ENCODE measurements at regions not wholly inside any gene's neighbourhood (a gene's known extent, or its start where the extent isn't known, plus 50 kb on each side); places are given as distances from the start of the nearest gene placed in this dataset.

DNA sequence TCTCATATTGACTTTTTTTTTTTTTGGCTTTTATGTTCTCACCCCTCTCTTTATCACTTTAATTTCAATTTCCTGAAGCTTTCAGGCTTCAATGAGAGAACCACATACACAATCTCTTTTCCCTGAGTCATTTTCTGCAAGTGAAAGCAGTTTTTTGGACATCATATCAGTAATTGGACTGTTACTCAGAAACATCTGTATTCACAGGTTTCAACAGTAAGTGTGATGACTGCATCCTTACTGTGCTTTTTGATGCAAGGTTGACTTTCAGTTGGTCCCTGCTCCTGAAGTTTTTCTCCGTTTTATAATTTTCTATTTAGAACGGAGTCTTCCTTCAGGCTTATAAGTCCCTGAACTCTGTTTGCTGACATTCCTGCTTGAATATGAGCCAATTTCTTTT, 70.5 kb upstream of the CCBE1 start:
- H3K4me3 ChIP-seq (ENCODE audit: low read depth, low read length), result no peak overlapping the region
- TF ChIP-seq, protein P1, sequence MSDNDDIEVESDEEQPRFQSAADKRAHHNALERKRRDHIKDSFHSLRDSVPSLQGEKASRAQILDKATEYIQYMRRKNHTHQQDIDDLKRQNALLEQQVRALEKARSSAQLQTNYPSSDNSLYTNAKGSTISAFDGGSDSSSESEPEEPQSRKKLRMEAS (IDR thresholded peaks at IDR 0.05; ENCODE audit: low read depth, low read length), result no peak
- TF ChIP-seq MYC (IDR thresholded peaks at IDR 0.05; ENCODE audit: low read depth, low read length) (no peak), POLR2A (IDR thresholded peaks at IDR 0.05; ENCODE audit: extremely low read depth, insufficient read length) (no peak)
- TF ChIP-seq, protein P2, sequence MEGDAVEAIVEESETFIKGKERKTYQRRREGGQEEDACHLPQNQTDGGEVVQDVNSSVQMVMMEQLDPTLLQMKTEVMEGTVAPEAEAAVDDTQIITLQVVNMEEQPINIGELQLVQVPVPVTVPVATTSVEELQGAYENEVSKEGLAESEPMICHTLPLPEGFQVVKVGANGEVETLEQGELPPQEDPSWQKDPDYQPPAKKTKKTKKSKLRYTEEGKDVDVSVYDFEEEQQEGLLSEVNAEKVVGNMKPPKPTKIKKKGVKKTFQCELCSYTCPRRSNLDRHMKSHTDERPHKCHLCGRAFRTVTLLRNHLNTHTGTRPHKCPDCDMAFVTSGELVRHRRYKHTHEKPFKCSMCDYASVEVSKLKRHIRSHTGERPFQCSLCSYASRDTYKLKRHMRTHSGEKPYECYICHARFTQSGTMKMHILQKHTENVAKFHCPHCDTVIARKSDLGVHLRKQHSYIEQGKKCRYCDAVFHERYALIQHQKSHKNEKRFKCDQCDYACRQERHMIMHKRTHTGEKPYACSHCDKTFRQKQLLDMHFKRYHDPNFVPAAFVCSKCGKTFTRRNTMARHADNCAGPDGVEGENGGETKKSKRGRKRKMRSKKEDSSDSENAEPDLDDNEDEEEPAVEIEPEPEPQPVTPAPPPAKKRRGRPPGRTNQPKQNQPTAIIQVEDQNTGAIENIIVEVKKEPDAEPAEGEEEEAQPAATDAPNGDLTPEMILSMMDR (IDR thresholded peaks at IDR 0.05; ENCODE audit: low read depth, low read length), result no peak
- DNase-seq (ENCODE audit: low read depth), result no peak

DNA sequence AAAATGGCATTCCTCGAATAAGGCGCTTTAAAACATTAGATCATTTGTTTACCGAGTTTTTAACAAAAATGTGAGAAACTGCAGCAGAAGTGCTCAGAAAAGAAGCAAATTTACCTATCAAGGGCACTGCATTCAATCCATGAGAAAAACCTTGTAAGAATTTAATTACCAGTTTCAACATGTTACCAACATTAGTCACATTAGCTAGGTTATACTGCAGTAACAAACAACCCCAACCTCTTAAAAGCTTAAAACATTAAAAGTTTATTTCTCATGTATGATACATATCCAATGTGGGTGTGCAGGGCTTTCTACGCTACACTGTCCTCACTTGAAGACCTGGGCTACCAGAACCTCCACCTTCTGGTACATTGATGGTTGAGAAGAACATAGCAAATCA, 68.1 kb upstream of the CCBE1 start:
- DNase-seq (ENCODE audit: low read depth), result no peak
- TF ChIP-seq, protein P2 (IDR thresholded peaks at IDR 0.05; ENCODE audit: low read depth, low read length), result no peak
- TF ChIP-seq POLR2A (IDR thresholded peaks at IDR 0.05; ENCODE audit: extremely low read depth, insufficient read length), result no peak
- TF ChIP-seq MYC (IDR thresholded peaks at IDR 0.05; ENCODE audit: low read depth, low read length), result no peak
- TF ChIP-seq, protein P1 (IDR thresholded peaks at IDR 0.05; ENCODE audit: low read depth, low read length), result no peak
- no peak overlapping the region for H3K4me3 ChIP-seq (ENCODE audit: low read depth, low read length)

DNA sequence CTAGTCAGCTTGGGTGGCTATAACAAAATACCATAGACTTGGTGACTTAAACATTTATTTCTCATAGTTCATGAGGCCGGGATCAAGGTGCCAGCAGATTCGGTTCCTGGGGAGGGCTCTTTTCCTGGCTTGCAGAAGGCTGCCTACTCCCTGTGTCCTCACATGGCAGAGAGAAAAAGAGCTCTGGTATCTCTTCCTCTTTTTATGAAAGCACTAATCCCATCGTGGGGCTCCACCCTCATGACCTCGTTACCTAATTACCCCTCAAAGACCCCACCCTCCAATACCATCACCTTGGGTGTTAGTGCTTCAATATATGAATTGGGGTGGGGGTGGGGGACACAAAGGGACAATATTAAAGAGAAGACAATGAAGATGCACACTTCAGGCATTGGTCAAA, 67.1 kb upstream of the CCBE1 start:
- DNase-seq (ENCODE audit: low read depth), result no peak
- TF ChIP-seq POLR2A (IDR thresholded peaks at IDR 0.05; ENCODE audit: extremely low read depth, insufficient read length), result no peak
- TF ChIP-seq, protein P2 (IDR thresholded peaks at IDR 0.05; ENCODE audit: low read depth, low read length), result no peak
- no peak for TF ChIP-seq MYC (IDR thresholded peaks at IDR 0.05; ENCODE audit: low read depth, low read length)
- TF ChIP-seq, protein P1 (IDR thresholded peaks at IDR 0.05; ENCODE audit: low read depth, low read length), result no peak
- H3K4me3 ChIP-seq (ENCODE audit: low read depth, low read length), result no peak overlapping the region

DNA sequence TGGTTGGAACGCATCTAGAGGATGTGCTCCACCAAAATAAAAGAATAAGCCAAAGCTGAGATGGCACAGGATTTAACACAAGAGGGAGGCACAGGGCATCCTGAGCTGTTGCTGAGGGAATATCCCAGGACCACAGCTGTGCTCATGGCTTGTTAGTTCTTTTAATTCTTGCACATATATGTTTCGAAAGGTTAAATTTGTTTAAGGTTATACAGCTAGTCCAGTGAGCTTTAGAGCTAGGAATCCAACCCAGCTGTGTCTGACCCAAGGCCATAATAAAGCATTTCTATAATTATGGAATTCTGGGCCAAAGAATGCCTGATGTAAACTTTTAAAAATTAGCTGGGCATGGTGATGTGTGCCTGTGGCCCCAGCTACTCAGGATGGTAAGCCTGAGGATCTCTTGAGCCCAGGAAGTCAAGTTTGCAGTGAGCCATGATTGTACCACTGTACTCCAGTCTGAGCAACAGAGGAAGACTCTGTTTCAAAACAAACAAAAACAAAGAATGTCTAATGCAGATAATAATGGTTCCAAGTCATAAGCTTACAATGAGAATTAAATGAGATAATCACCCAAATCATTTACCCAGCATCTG, 66.4 kb upstream of the CCBE1 start:
- H3K4me3 ChIP-seq (ENCODE audit: low read depth, low read length), result no peak overlapping the region
- TF ChIP-seq, protein P1 (IDR thresholded peaks at IDR 0.05; ENCODE audit: low read depth, low read length), result no peak
- TF ChIP-seq, protein P2 (IDR thresholded peaks at IDR 0.05; ENCODE audit: low read depth, low read length), result no peak
- TF ChIP-seq POLR2A (IDR thresholded peaks at IDR 0.05; ENCODE audit: extremely low read depth, insufficient read length), result no peak
- no peak for TF ChIP-seq MYC (IDR thresholded peaks at IDR 0.05; ENCODE audit: low read depth, low read length)
- DNase-seq (ENCODE audit: low read depth), result no peak

DNA sequence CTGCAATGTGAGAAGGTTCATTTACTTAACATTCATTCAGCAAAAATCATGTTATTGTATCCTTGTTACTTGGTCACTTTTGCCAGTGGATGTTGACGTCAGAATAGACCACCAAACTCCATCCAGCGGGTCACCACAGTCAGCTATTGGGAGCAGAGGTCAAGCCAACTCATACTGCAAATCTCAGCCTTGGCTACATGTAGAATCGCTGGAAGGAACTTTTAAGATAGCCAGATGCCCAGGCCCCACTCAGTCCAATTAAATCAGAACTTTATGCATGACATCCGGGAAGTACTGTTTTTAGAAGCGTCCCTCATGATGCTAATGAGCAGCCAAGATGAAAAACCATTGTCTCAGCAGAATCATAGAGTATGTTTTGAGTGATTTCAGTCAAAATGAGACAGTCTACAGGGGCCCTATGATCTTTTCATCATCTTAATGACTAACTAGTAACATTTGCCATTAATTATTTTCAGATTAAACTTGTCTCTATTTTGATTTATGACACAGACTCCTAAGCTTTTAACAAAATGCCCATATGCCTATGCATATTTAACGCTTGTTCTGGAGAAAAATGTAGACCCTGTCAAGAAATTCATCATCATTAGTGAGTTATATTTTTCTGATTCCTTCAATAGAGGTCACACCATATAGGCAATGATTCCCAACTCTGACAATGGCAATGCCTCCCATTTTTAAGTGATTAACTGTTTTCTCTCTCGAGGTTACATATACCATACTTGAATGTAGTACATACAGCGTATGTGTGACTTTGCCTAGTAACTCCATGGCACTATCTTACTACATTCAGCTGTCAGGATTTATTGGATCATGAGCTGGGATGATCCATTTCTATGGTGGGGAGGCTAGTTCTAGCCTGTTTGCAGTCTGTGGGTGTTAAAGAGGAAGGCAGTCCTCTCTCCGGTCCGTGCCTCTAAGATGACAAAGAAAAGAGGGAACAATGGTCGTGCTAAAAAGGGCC, 63.7 kb upstream of the CCBE1 start:
- TF ChIP-seq, protein P2 (IDR thresholded peaks at IDR 0.05; ENCODE audit: low read depth, low read length), result no peak
- TF ChIP-seq MYC (IDR thresholded peaks at IDR 0.05; ENCODE audit: low read depth, low read length), result no peak
- no peak for TF ChIP-seq POLR2A (IDR thresholded peaks at IDR 0.05; ENCODE audit: extremely low read depth, insufficient read length)
- TF ChIP-seq, protein P1 (IDR thresholded peaks at IDR 0.05; ENCODE audit: low read depth, low read length), result no peak
- no peak for DNase-seq (ENCODE audit: low read depth)
- H3K4me3 ChIP-seq (ENCODE audit: low read depth, low read length), result no peak overlapping the region

Data from NB4 (cell line).